Ishikawa (cell line): ENCODE measurements at regions not wholly inside any gene's neighbourhood (a gene's known extent, or its start where the extent isn't known, plus 50 kb on each side); places are given as distances from the start of the nearest gene placed in this dataset.

ENCODE experiments used
- CEBPB ChIP-seq: IDR thresholded peaks from 2 replicates; pipeline ENCODE4 v1.6.1; 2012
- CREB1 ChIP-seq: IDR thresholded peaks from 2 replicates; pipeline ENCODE4 v1.6.1; 2012; ENCODE audit warnings: low read depth
- EP300 ChIP-seq: IDR thresholded peaks from 2 replicates; pipeline ENCODE4 v1.6.1; 2012; ENCODE audit warnings: borderline replicate concordance
- MAX ChIP-seq: IDR thresholded peaks from 2 replicates; pipeline ENCODE4 v1.6.1; 2012
- RAD21 ChIP-seq: IDR thresholded peaks from 2 replicates; pipeline ENCODE4 v1.6.1; 2012; ENCODE audit warnings: low read depth
- REST ChIP-seq: IDR thresholded peaks from 2 replicates; pipeline ENCODE4 v1.6.1; 2012; ENCODE audit warnings: low read depth, mild to moderate bottlenecking
- TAF1 ChIP-seq: IDR thresholded peaks from 2 replicates; pipeline ENCODE4 v1.6.1; 2012; ENCODE audit warnings: low read depth, mild to moderate bottlenecking
- YY1 ChIP-seq: IDR thresholded peaks from 2 replicates; pipeline ENCODE4 v1.6.1; 2012; ENCODE audit warnings: low read depth

DNA sequence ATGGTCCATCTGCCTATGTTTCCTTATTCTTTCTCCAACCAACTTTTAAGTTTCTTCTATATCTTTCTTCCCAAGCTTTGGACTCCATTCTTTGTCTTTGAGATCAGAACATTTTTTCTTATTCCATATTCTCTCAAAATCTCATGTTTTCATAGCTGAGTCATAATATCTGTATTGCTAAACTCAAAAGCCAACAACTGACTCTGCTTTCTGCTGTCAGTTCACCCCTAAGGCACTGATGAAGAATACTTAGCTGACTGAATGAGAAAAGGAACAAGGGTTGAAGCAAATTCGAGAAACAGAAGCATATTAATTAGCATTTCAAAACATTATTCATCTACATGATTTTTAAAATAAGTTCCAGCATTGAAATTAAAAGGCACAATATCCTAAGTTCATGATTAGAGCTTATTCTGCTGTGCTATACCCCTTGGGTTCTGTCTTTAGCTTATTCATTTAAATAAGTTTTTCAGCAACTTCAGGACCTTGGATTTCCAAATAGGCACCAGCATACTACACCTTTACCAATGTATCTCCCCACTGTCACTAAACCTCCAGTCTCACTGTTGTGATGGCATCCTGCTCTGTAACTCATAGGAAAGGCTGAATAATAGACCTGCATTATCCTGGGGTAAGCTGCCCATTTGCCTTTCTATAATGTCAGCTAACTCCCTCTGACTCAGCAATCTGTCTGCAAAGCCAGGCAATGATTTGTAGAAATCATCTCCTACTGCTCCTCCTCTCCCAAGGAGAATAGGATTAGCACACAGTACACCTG is 49.9 kb upstream of the C5orf46 start:
- TF ChIP-seq YY1 (no peak), REST (peak; percentile 27; the same call in 1 of the 2 replicates), RAD21 (no peak), TAF1 (no peak), CREB1 (no peak), CEBPB (no peak), MAX (no peak), EP300 (no peak)
